ENCODE measurements at regions not wholly inside any gene's neighbourhood (a gene's known extent, or its start where the extent isn't known, plus 50 kb on each side); places are given as distances from the start of the nearest gene placed in this dataset.

DNA sequence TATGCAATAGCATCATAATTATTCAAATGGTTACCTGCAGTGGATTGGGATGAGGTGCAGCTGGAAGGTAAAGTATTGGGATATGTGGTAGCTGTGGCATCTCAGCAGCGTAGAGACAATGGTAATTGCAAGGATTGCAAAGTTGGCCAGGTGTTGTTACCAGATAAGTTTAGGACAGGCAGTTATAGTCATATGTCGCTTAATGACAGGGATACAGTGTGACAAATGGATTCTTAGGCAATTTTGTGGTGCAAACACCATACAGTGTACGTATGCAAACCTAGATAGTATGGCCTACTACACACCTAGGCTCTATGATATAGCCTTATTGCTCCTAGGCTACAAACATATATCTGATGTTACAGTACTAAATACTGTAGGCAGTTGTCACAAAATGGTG is 163.5 kb upstream of the LYZL2 start:
- TF ChIP-seq, protein P1, sequence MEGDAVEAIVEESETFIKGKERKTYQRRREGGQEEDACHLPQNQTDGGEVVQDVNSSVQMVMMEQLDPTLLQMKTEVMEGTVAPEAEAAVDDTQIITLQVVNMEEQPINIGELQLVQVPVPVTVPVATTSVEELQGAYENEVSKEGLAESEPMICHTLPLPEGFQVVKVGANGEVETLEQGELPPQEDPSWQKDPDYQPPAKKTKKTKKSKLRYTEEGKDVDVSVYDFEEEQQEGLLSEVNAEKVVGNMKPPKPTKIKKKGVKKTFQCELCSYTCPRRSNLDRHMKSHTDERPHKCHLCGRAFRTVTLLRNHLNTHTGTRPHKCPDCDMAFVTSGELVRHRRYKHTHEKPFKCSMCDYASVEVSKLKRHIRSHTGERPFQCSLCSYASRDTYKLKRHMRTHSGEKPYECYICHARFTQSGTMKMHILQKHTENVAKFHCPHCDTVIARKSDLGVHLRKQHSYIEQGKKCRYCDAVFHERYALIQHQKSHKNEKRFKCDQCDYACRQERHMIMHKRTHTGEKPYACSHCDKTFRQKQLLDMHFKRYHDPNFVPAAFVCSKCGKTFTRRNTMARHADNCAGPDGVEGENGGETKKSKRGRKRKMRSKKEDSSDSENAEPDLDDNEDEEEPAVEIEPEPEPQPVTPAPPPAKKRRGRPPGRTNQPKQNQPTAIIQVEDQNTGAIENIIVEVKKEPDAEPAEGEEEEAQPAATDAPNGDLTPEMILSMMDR (IDR thresholded peaks at IDR 0.05; ENCODE audit: low read depth, low read length), result no peak
- TF ChIP-seq, protein P2, sequence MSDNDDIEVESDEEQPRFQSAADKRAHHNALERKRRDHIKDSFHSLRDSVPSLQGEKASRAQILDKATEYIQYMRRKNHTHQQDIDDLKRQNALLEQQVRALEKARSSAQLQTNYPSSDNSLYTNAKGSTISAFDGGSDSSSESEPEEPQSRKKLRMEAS (IDR thresholded peaks at IDR 0.05; ENCODE audit: low read depth, low read length), result no peak
- TF ChIP-seq MYC (IDR thresholded peaks at IDR 0.05; ENCODE audit: low read depth, low read length), result no peak
- no peak for TF ChIP-seq POLR2A (IDR thresholded peaks at IDR 0.05; ENCODE audit: extremely low read depth, insufficient read length)
- H3K4me3 ChIP-seq (ENCODE audit: low read depth, low read length), result no peak overlapping the region
- DNase-seq (ENCODE audit: low read depth), result no peak

GRCh38 chr10:30792025-30792424 is 162.5 kb upstream of the LYZL2 start:
- H3K4me3 ChIP-seq (ENCODE audit: low read depth, low read length), result no peak overlapping the region
- TF ChIP-seq POLR2A (IDR thresholded peaks at IDR 0.05; ENCODE audit: extremely low read depth, insufficient read length) (no peak), MYC (IDR thresholded peaks at IDR 0.05; ENCODE audit: low read depth, low read length) (no peak)
- TF ChIP-seq, protein P2 (IDR thresholded peaks at IDR 0.05; ENCODE audit: low read depth, low read length), result no peak
- TF ChIP-seq, protein P1 (IDR thresholded peaks at IDR 0.05; ENCODE audit: low read depth, low read length), result no peak
- no peak for DNase-seq (ENCODE audit: low read depth)

DNA sequence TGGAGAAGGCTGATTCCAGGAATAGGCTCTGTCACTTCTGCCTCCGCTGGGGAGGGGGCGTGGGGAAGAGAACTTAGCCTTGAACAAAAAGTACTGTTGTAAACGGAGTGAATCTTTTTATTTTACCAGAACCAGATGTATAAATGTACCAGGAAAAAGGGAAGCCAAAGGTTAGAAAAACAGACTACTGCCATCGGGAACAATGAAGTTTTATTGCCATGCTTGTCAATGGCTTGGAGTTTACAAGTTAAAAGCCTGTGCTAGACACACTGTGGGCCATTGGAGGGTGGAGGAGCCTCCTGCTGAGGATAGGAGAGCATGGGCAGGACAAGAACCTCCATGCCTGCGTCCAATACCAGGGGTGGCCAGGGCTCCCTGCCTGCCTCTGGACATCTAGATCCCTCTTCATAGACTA is 161.7 kb upstream of the LYZL2 start:
- H3K4me3 ChIP-seq (ENCODE audit: low read depth, low read length), result no peak overlapping the region
- TF ChIP-seq MYC (IDR thresholded peaks at IDR 0.05; ENCODE audit: low read depth, low read length) (no peak), POLR2A (IDR thresholded peaks at IDR 0.05; ENCODE audit: extremely low read depth, insufficient read length) (no peak)
- TF ChIP-seq, protein P2 (IDR thresholded peaks at IDR 0.05; ENCODE audit: low read depth, low read length), result no peak
- TF ChIP-seq, protein P1 (IDR thresholded peaks at IDR 0.05; ENCODE audit: low read depth, low read length), result no peak
- no peak for DNase-seq (ENCODE audit: low read depth)

GRCh38 chr10:30789806-30790205 is 160.3 kb upstream of the LYZL2 start:
- TF ChIP-seq, protein P2 (IDR thresholded peaks at IDR 0.05; ENCODE audit: low read depth, low read length), result no peak
- TF ChIP-seq POLR2A (IDR thresholded peaks at IDR 0.05; ENCODE audit: extremely low read depth, insufficient read length) (no peak), MYC (IDR thresholded peaks at IDR 0.05; ENCODE audit: low read depth, low read length) (no peak)
- TF ChIP-seq, protein P1 (IDR thresholded peaks at IDR 0.05; ENCODE audit: low read depth, low read length), result no peak
- no peak for DNase-seq (ENCODE audit: low read depth)
- H3K4me3 ChIP-seq (ENCODE audit: low read depth, low read length), result no peak overlapping the region

DNA sequence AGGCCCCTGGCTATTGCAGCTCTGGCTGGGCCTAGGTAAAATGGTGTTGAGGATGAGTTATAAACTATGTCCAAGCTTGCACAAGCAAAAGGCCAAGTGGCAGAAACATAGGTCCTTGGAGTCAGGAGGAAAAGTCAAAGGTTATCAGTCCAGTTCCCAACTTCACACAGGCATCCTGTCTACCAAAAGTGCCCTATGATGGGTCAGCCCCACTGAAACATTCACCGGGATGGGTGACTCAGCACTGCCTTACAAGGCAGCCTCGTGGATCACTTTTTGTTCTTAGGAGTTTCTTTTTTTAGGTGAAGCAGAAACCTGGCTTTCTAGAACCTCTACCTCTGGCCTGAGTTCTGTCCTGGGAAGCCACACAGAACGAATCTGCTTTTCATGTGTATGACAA is 158.8 kb upstream of the LYZL2 start:
- H3K4me3 ChIP-seq (ENCODE audit: low read depth, low read length), result no peak overlapping the region
- DNase-seq (ENCODE audit: low read depth), result peak; percentile 12
- no peak for TF ChIP-seq POLR2A (IDR thresholded peaks at IDR 0.05; ENCODE audit: extremely low read depth, insufficient read length)
- TF ChIP-seq, protein P2 (IDR thresholded peaks at IDR 0.05; ENCODE audit: low read depth, low read length), result no peak
- TF ChIP-seq MYC (IDR thresholded peaks at IDR 0.05; ENCODE audit: low read depth, low read length), result no peak

GRCh38 chr10:30786906-30787305 is 157.4 kb upstream of the LYZL2 start:
- TF ChIP-seq, protein P1 (IDR thresholded peaks at IDR 0.05; ENCODE audit: low read depth, low read length), result no peak
- TF ChIP-seq POLR2A (IDR thresholded peaks at IDR 0.05; ENCODE audit: extremely low read depth, insufficient read length) (no peak), MYC (IDR thresholded peaks at IDR 0.05; ENCODE audit: low read depth, low read length) (no peak)
- TF ChIP-seq, protein P2 (IDR thresholded peaks at IDR 0.05; ENCODE audit: low read depth, low read length), result no peak
- no peak overlapping the region for H3K4me3 ChIP-seq (ENCODE audit: low read depth, low read length)
- DNase-seq (ENCODE audit: low read depth), result no peak
